K562 (cell line): ENCODE measurements at regions not wholly inside any gene's neighbourhood (a gene's known extent, or its start where the extent isn't known, plus 50 kb on each side); places are given as distances from the start of the nearest gene placed in this dataset.

Experiments
- CTCF ChIP-seq, 3 experiments: IDR thresholded peaks in 2 of 3; conservative IDR thresholded peaks in 1 of 3; 2 replicates each; pipeline ENCODE4 v1.5.1; 2011 to 2012; ENCODE audit warnings: low read length in 3 of 3, mild to moderate bottlenecking in 3 of 3, control low read depth in 2 of 3, improper control_type of control experiment in 1 of 3, inconsistent platforms in 1 of 3, low read depth in 1 of 3, mixed read lengths in 1 of 3, moderate library complexity in 1 of 3; ENCODE audit not compliant: insufficient read depth in 2 of 3
- EP300 ChIP-seq: IDR thresholded peaks from 2 replicates; pipeline ENCODE4 v1.6.1; 2012; ENCODE audit warnings: low read length, improper control_type of control experiment
- FOXK1 ChIP-seq: sonication (generic); formaldehyde crosslinking; IDR thresholded peaks from 2 replicates; pipeline ENCODE4 v1.8.0; 2022; ENCODE audit warnings: missing genetic modification reagents, mild to moderate bottlenecking, borderline replicate concordance
- GTF2F1 ChIP-seq: IDR thresholded peaks from 2 replicates; pipeline ENCODE4 v1.6.1; 2011; ENCODE audit warnings: low read depth, low read length, improper control_type of control experiment
- HINFP ChIP-seq: fragments of 450-650 bp; conservative IDR thresholded peaks from 2 replicates; pipeline ENCODE4 v1.6.1; 2016; ENCODE audit warnings: missing genetic modification characterization, low read depth, mild to moderate bottlenecking, control low read depth, missing compliant biosample characterization
- LEF1 ChIP-seq: fragments of 450-650 bp; IDR thresholded peaks from 2 replicates; pipeline ENCODE4 v1.6.1; 2016; ENCODE audit warnings: mild to moderate bottlenecking
- MXI1 ChIP-seq: IDR thresholded peaks from 2 replicates; pipeline ENCODE4 v1.6.1; 2011; ENCODE audit warnings: low read depth, mild to moderate bottlenecking, improper control_type of control experiment, low read length
- PHB2 ChIP-seq: fragments of 450-650 bp; IDR thresholded peaks from 2 replicates; pipeline ENCODE4 v1.6.1; 2017; ENCODE audit warnings: low read depth
- POLR2A ChIP-seq: fragments of 450-650 bp; conservative IDR thresholded peaks from 2 replicates; pipeline ENCODE4 v1.6.1; 2016
- RFX5 ChIP-seq: IDR thresholded peaks from 2 replicates; pipeline ENCODE4 v1.6.1; 2011; ENCODE audit warnings: low read depth, mild to moderate bottlenecking, improper control_type of control experiment, low read length
- SMARCB1 ChIP-seq: IDR thresholded peaks from 2 replicates; pipeline ENCODE4 v1.6.1; 2011; ENCODE audit warnings: improper control_type of control experiment, low read depth; ENCODE audit not compliant: insufficient read length
- SREBF2 ChIP-seq: sonication (generic); formaldehyde crosslinking; IDR thresholded peaks from 2 replicates; pipeline ENCODE4 v1.4.0; 2020; ENCODE audit warnings: mild to moderate bottlenecking, missing genetic modification reagents
- XRCC5 ChIP-seq: fragments of 200-400 bp; formaldehyde crosslinking; IDR thresholded peaks from 2 replicates; pipeline ENCODE4 v1.6.1; 2017; ENCODE audit warnings: low read depth, mild to moderate bottlenecking, low read length
- ZC3H11A ChIP-seq: IDR thresholded peaks from 2 replicates; pipeline ENCODE4 v1.6.1; 2012; ENCODE audit warnings: low read depth, low read length, improper control_type of control experiment

GRCh38 chr1:4170548-4171340 is 270.7 kb upstream of the C1orf174 start:
- TF ChIP-seq SREBF2 (CRISPR knock-in tag) (no peak), EP300 (no peak), MXI1 (no peak), POLR2A (no peak), FOXK1 (no peak), CTCF (IDR thresholded peaks at IDR 0.05 in 2 of 3, conservative IDR thresholded peaks at IDR 0.05 in 1 of 3; ENCODE audit: insufficient read depth in 2 of 3, low read depth in 1 of 3, low read length in 3 of 3) (no peak), SMARCB1 (no peak), GTF2F1 (no peak), PHB2 (no peak), RFX5 (no peak), ZC3H11A (no peak), LEF1 (no peak), HINFP (tag) (no peak), XRCC5 (no peak)
